Uterus (tissue), 2 donors: ENCODE measurements at regions not wholly inside any gene's neighbourhood (a gene's known extent, or its start where the extent isn't known, plus 50 kb on each side); places are given as distances from the start of the nearest gene placed in this dataset.

Experiments
- CTCF ChIP-seq, 4 experiments: fragments of 200-600 bp in 2 of 4; fragments of 450-650 bp in 2 of 4; sonication (generic) in 2 of 4; IDR thresholded peaks; one replicate each; pipeline ENCODE4 v1.5.1; 2016 to 2019; ENCODE audit warnings: antibody characterized with exemption in 4 of 4, mild to moderate bottlenecking in 2 of 4, moderate library complexity in 1 of 4
- POLR2A ChIP-seq, 2 donors: fragments of 450-650 bp; IDR thresholded peaks; one replicate each; pipeline ENCODE4 v1.6.1; 2016; ENCODE audit warnings: antibody characterized with exemption in 2 of 2, mild to moderate bottlenecking in 1 of 2, moderate library complexity in 1 of 2

GRCh38 chr18:68409576-68409975, 305.3 kb downstream of the TMX3 start:
- no peak for TF ChIP-seq CTCF (IDR thresholded peaks at IDR 0.05)
- TF ChIP-seq POLR2A (IDR thresholded peaks at IDR 0.05): no peak
